HEK293 (cell line): ENCODE measurements at regions not wholly inside any gene's neighbourhood (a gene's known extent, or its start where the extent isn't known, plus 50 kb on each side); places are given as distances from the start of the nearest gene placed in this dataset.

ENCODE experiments used
- CTCF ChIP-seq: fragments of 450-650 bp; formaldehyde crosslinking; IDR thresholded peaks from 2 replicates; pipeline ENCODE4 v1.5.1; 2016; ENCODE audit warnings: missing biosample characterization, missing genetic modification characterization
- ZNF302 ChIP-seq: fragments of 450-650 bp; formaldehyde crosslinking; IDR thresholded peaks from 2 replicates; pipeline ENCODE4 v1.5.1; 2016; ENCODE audit warnings: missing biosample characterization, missing genetic modification characterization, low read depth
- ZNF311 ChIP-seq: fragments of 450-650 bp; formaldehyde crosslinking; IDR thresholded peaks from 2 replicates; pipeline ENCODE4 v1.5.1; 2017; ENCODE audit warnings: missing biosample characterization, missing genetic modification characterization, borderline replicate concordance
- ZNF629 ChIP-seq: fragments of 450-650 bp; formaldehyde crosslinking; IDR thresholded peaks from 2 replicates; pipeline ENCODE4 v1.5.1; 2017; ENCODE audit warnings: missing biosample characterization, missing genetic modification characterization
- ZNF664 ChIP-seq: fragments of 450-650 bp; formaldehyde crosslinking; IDR thresholded peaks from 2 replicates; pipeline ENCODE4 v1.5.1; 2016; ENCODE audit warnings: missing biosample characterization, missing genetic modification characterization
- ZNF76 ChIP-seq: fragments of 450-650 bp; formaldehyde crosslinking; IDR thresholded peaks from 2 replicates; pipeline ENCODE4; 2016; ENCODE audit warnings: low read depth, missing biosample characterization, missing genetic modification characterization, borderline replicate concordance
- ZSCAN5A ChIP-seq: fragments of 450-650 bp; formaldehyde crosslinking; IDR thresholded peaks from 2 replicates; pipeline ENCODE4 v1.5.1; 2016; ENCODE audit warnings: missing biosample characterization, missing genetic modification characterization
- TF ChIP-seq, protein P1 (sequence below): fragments of 450-650 bp; formaldehyde crosslinking; IDR thresholded peaks from 2 replicates; pipeline ENCODE4 v1.5.1; 2016; ENCODE audit warnings: missing biosample characterization, missing genetic modification characterization, borderline replicate concordance

DNA sequence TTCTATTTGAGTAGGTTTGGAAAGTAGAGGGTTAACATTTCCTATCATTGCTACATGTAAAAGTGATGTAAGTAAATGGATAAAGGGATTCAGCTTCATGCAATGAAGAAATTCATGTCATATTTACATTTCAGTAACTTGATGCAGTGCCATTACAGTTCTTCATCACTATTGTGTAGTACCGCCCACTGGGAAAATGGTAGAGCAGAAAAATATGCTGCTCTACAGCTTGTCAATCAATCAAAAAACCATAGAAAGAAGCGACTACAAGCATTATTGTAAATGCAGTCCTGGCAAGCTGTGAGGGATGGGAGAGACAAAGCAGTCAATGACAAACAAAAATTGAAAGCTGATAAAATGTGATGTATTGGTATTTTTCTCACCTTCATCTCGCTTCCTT, 1597.9 kb downstream of the RPA4 start:
- TF ChIP-seq CTCF (tag by site-specific recombination) (no peak), ZNF76 (no peak), ZNF664 (tag by site-specific recombination) (no peak), ZNF302 (tag by site-specific recombination) (no peak), ZNF311 (tag by site-specific recombination) (no peak), ZSCAN5A (tag by site-specific recombination) (no peak), ZNF629 (tag by site-specific recombination) (no peak)
- TF ChIP-seq, protein P1, sequence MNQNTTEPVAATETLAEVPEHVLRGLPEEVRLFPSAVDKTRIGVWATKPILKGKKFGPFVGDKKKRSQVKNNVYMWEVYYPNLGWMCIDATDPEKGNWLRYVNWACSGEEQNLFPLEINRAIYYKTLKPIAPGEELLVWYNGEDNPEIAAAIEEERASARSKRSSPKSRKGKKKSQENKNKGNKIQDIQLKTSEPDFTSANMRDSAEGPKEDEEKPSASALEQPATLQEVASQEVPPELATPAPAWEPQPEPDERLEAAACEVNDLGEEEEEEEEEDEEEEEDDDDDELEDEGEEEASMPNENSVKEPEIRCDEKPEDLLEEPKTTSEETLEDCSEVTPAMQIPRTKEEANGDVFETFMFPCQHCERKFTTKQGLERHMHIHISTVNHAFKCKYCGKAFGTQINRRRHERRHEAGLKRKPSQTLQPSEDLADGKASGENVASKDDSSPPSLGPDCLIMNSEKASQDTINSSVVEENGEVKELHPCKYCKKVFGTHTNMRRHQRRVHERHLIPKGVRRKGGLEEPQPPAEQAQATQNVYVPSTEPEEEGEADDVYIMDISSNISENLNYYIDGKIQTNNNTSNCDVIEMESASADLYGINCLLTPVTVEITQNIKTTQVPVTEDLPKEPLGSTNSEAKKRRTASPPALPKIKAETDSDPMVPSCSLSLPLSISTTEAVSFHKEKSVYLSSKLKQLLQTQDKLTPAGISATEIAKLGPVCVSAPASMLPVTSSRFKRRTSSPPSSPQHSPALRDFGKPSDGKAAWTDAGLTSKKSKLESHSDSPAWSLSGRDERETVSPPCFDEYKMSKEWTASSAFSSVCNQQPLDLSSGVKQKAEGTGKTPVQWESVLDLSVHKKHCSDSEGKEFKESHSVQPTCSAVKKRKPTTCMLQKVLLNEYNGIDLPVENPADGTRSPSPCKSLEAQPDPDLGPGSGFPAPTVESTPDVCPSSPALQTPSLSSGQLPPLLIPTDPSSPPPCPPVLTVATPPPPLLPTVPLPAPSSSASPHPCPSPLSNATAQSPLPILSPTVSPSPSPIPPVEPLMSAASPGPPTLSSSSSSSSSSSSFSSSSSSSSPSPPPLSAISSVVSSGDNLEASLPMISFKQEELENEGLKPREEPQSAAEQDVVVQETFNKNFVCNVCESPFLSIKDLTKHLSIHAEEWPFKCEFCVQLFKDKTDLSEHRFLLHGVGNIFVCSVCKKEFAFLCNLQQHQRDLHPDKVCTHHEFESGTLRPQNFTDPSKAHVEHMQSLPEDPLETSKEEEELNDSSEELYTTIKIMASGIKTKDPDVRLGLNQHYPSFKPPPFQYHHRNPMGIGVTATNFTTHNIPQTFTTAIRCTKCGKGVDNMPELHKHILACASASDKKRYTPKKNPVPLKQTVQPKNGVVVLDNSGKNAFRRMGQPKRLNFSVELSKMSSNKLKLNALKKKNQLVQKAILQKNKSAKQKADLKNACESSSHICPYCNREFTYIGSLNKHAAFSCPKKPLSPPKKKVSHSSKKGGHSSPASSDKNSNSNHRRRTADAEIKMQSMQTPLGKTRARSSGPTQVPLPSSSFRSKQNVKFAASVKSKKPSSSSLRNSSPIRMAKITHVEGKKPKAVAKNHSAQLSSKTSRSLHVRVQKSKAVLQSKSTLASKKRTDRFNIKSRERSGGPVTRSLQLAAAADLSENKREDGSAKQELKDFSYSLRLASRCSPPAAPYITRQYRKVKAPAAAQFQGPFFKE (tag by site-specific recombination) = no peak
